Liver (tissue), 8 donors: ENCODE measurements at regions not wholly inside any gene's neighbourhood (a gene's known extent, or its start where the extent isn't known, plus 50 kb on each side); places are given as distances from the start of the nearest gene placed in this dataset.

Source experiments
- DNase-seq: peaks from one replicate; pipeline ENCODE4 v3.0.0-alpha.2; 2017; ENCODE audit warnings: low spot score
- H3K27ac ChIP-seq, 2 donors: one replicate each; pipeline ENCODE4 v1.7.0; 2013; ENCODE audit warnings: inconsistent platforms in 2 of 2, low read length in 2 of 2, control low read depth in 1 of 2, low read depth in 1 of 2, mild to moderate bottlenecking in 1 of 2
- H3K27me3 ChIP-seq, 4 donors: one replicate each; pipeline versions ENCODE4 v1.6.1 to v1.7.0; 2013; ENCODE audit warnings: low read length in 3 of 4, inconsistent platforms in 1 of 4, mild to moderate bottlenecking in 1 of 4, moderate library complexity in 1 of 4; ENCODE audit not compliant: control insufficient read depth in 4 of 4, insufficient read depth in 4 of 4
- H3K36me3 ChIP-seq, 4 donors: one replicate each; pipeline versions ENCODE4 v1.6.1 to v1.7.0; 2013; ENCODE audit warnings: low read length in 3 of 4, mild to moderate bottlenecking in 3 of 4, low read depth in 1 of 4, moderate library complexity in 1 of 4; ENCODE audit not compliant: control insufficient read depth in 4 of 4, insufficient read depth in 3 of 4
- H3K4me1 ChIP-seq, 4 donors: one replicate each; pipeline versions ENCODE4 v1.6.1 to v1.7.0; 2013; ENCODE audit warnings: low read length in 3 of 4, mild to moderate bottlenecking in 3 of 4, moderate library complexity in 1 of 4; ENCODE audit not compliant: control insufficient read depth in 4 of 4, insufficient read depth in 4 of 4
- H3K4me3 ChIP-seq, 3 donors: one replicate each; pipeline versions ENCODE4 v1.6.1 to v1.7.0; 2013; ENCODE audit warnings: low read length in 3 of 3, control low read depth in 1 of 3, low read depth in 1 of 3, mild to moderate bottlenecking in 1 of 3
- H3K9ac ChIP-seq, 2 donors: one replicate each; pipeline ENCODE4 v1.7.0; 2013; ENCODE audit warnings: low read length in 2 of 2, mild to moderate bottlenecking in 2 of 2, moderate library complexity in 2 of 2, control low read depth in 1 of 2, low read depth in 1 of 2
- H3K9me3 ChIP-seq, 4 donors: one replicate each; pipeline versions ENCODE4 v1.6.1 to v1.7.0; 2013; ENCODE audit warnings: low read length in 3 of 4; ENCODE audit not compliant: control insufficient read depth in 4 of 4
- EGR1 ChIP-seq, 2 donors: IDR thresholded peaks; 2 replicates each; pipeline ENCODE4 v1.6.1; 2016 to 2018; ENCODE audit warnings: antibody characterized with exemption in 2 of 2, low read depth in 2 of 2
- FOXA1 ChIP-seq: IDR thresholded peaks from 2 replicates; pipeline ENCODE4 v1.6.1; 2016; ENCODE audit warnings: antibody characterized with exemption
- GABPA ChIP-seq, 2 donors: IDR thresholded peaks in 1 of 2; conservative IDR thresholded peaks in 1 of 2; 2 replicates each; pipeline ENCODE4 v1.6.1; 2016; ENCODE audit warnings: antibody characterized with exemption in 2 of 2, mild to moderate bottlenecking in 1 of 2, moderate library complexity in 1 of 2
- HNF4A ChIP-seq, 2 donors: conservative IDR thresholded peaks; 2 replicates each; pipeline ENCODE4 v1.6.1; 2016; ENCODE audit warnings: antibody characterized with exemption in 2 of 2, mild to moderate bottlenecking in 2 of 2
- JUND ChIP-seq, 2 donors: IDR thresholded peaks; 2 replicates each; pipeline ENCODE4 v1.6.1; 2016; ENCODE audit warnings: antibody characterized with exemption in 2 of 2
- MAX ChIP-seq: IDR thresholded peaks from 2 replicates; pipeline ENCODE4 v1.6.1; 2016; ENCODE audit warnings: antibody characterized with exemption
- NR2F2 ChIP-seq: IDR thresholded peaks from 2 replicates; pipeline ENCODE4 v1.6.1; 2016; ENCODE audit warnings: antibody characterized with exemption
- RAD21 ChIP-seq, 2 donors: IDR thresholded peaks; 2 replicates each; pipeline ENCODE4 v1.6.1; 2016; ENCODE audit warnings: antibody characterized with exemption in 2 of 2, mild to moderate bottlenecking in 2 of 2
- RXRA ChIP-seq, 2 donors: IDR thresholded peaks; 2 replicates each; pipeline ENCODE4 v1.6.1; 2017 to 2018; ENCODE audit warnings: antibody characterized with exemption in 2 of 2, mild to moderate bottlenecking in 1 of 2
- SP1 ChIP-seq: IDR thresholded peaks from 2 replicates; pipeline ENCODE4 v1.6.1; 2018; ENCODE audit warnings: antibody characterized with exemption, mild to moderate bottlenecking
- TAF1 ChIP-seq: conservative IDR thresholded peaks from 2 replicates; pipeline ENCODE4 v1.6.1; 2016; ENCODE audit warnings: antibody characterized with exemption, mild to moderate bottlenecking
- YY1 ChIP-seq: IDR thresholded peaks from 2 replicates; pipeline ENCODE4 v1.6.1; 2016; ENCODE audit warnings: antibody characterized with exemption, mild to moderate bottlenecking
- ZBTB33 ChIP-seq: IDR thresholded peaks from 2 replicates; pipeline ENCODE4 v1.6.1; 2016; ENCODE audit warnings: antibody characterized with exemption
- WGBS: extraction: QIAGEN DNeasy Blood & Tissue Kit; methylation state at CpG from one replicate; pipeline ENCODE4 v1.1.7; 2013; 5-methylcytosine and 5-hydroxymethylcytosine counted together
- TF ChIP-seq, protein P1 (sequence below): IDR thresholded peaks from 2 replicates; pipeline ENCODE4 v1.6.1; 2016; ENCODE audit warnings: antibody characterized with exemption, mild to moderate bottlenecking
- TF ChIP-seq, protein P2 (sequence below): fragments of 150-350 bp; IDR thresholded peaks from 2 replicates; pipeline ENCODE4 v1.5.1; 2017; ENCODE audit warnings: improper control_type of control experiment, low read depth, low read length; ENCODE audit not compliant: missing input control
- donor health status: healthy.
- donor health status: healthy.
- donor health status: healthy.
- donor health status: healthy.
- donor health status: healthy.

GRCh38 chr4:116734178-116734577 lies 351.2 kb downstream of the TRAM1L1 start (continued):
- TF ChIP-seq MAX (no peak), NR2F2 (no peak), RAD21 (IDR thresholded peaks at IDR 0.05) (no peak)

GRCh38 chr4:116733370-116733769 lies 352.0 kb downstream of the TRAM1L1 start:
- WGBS: 75% methylated on average over 4 of the region's 4 CpGs
- no peak overlapping the region for H3K9ac ChIP-seq
- no peaks in the 10 kb centered on the region for H3K4me1 ChIP-seq
- no peaks in the 10 kb centered on the region for H3K36me3 ChIP-seq
- H3K27ac ChIP-seq: no peak overlapping the region
- DNase-seq: no peak
- H3K9me3 ChIP-seq: no peaks in the 10 kb centered on the region
- TF ChIP-seq EGR1 (IDR thresholded peaks at IDR 0.05; ENCODE audit: low read depth in 2 of 2) (no peak), MAX (no peak), NR2F2 (no peak), YY1 (no peak), JUND (IDR thresholded peaks at IDR 0.05) (no peak), FOXA1 (no peak), RAD21 (IDR thresholded peaks at IDR 0.05) (no peak), TAF1 (no peak), GABPA (IDR thresholded peaks at IDR 0.05 in 1 of 2, conservative IDR thresholded peaks at IDR 0.05 in 1 of 2) (no peak)
- TF ChIP-seq, protein P1, sequence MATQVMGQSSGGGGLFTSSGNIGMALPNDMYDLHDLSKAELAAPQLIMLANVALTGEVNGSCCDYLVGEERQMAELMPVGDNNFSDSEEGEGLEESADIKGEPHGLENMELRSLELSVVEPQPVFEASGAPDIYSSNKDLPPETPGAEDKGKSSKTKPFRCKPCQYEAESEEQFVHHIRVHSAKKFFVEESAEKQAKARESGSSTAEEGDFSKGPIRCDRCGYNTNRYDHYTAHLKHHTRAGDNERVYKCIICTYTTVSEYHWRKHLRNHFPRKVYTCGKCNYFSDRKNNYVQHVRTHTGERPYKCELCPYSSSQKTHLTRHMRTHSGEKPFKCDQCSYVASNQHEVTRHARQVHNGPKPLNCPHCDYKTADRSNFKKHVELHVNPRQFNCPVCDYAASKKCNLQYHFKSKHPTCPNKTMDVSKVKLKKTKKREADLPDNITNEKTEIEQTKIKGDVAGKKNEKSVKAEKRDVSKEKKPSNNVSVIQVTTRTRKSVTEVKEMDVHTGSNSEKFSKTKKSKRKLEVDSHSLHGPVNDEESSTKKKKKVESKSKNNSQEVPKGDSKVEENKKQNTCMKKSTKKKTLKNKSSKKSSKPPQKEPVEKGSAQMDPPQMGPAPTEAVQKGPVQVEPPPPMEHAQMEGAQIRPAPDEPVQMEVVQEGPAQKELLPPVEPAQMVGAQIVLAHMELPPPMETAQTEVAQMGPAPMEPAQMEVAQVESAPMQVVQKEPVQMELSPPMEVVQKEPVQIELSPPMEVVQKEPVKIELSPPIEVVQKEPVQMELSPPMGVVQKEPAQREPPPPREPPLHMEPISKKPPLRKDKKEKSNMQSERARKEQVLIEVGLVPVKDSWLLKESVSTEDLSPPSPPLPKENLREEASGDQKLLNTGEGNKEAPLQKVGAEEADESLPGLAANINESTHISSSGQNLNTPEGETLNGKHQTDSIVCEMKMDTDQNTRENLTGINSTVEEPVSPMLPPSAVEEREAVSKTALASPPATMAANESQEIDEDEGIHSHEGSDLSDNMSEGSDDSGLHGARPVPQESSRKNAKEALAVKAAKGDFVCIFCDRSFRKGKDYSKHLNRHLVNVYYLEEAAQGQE: no peak
- TF ChIP-seq, protein P2, sequence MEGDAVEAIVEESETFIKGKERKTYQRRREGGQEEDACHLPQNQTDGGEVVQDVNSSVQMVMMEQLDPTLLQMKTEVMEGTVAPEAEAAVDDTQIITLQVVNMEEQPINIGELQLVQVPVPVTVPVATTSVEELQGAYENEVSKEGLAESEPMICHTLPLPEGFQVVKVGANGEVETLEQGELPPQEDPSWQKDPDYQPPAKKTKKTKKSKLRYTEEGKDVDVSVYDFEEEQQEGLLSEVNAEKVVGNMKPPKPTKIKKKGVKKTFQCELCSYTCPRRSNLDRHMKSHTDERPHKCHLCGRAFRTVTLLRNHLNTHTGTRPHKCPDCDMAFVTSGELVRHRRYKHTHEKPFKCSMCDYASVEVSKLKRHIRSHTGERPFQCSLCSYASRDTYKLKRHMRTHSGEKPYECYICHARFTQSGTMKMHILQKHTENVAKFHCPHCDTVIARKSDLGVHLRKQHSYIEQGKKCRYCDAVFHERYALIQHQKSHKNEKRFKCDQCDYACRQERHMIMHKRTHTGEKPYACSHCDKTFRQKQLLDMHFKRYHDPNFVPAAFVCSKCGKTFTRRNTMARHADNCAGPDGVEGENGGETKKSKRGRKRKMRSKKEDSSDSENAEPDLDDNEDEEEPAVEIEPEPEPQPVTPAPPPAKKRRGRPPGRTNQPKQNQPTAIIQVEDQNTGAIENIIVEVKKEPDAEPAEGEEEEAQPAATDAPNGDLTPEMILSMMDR: no peak
- H3K4me3 ChIP-seq: no peak overlapping the region
- H3K27me3 ChIP-seq: no peaks in the 10 kb centered on the region

- Histone ChIP-seq H3K27me3 (peaks cover 0 to 4% (median 0%) of the 10 kb centered on the region in 4 donors), H3K9me3 (no peaks in the 10 kb centered on the region), H3K36me3 (no peaks in the 10 kb centered on the region), H3K4me1 (no peaks in the 10 kb centered on the region), H3K9ac (no peak overlapping the region), H3K27ac (no peak overlapping the region), H3K4me3 (no peak overlapping the region)
- no peak for DNase-seq
- TF ChIP-seq ZBTB33 (no peak), EGR1 (IDR thresholded peaks at IDR 0.05; ENCODE audit: low read depth in 2 of 2) (no peak), SP1 (no peak), NR2F2 (no peak), HNF4A (conservative IDR thresholded peaks at IDR 0.05) (no peak), GABPA (IDR thresholded peaks at IDR 0.05 in 1 of 2, conservative IDR thresholded peaks at IDR 0.05 in 1 of 2) (no peak), TAF1 (no peak), JUND (IDR thresholded peaks at IDR 0.05) (no peak), RAD21 (IDR thresholded peaks at IDR 0.05) (no peak), RXRA (IDR thresholded peaks at IDR 0.05) (no peak)
- TF ChIP-seq, protein P1: no peak
- TF ChIP-seq, protein P2: no peak
Observed at GRCh38 chr4:116726523-116726922, 358.9 kb downstream of the TRAM1L1 start.
